ENCODE measurements at regions not wholly inside any gene's neighbourhood (a gene's known extent, or its start where the extent isn't known, plus 50 kb on each side); places are given as distances from the start of the nearest gene placed in this dataset.

DNA sequence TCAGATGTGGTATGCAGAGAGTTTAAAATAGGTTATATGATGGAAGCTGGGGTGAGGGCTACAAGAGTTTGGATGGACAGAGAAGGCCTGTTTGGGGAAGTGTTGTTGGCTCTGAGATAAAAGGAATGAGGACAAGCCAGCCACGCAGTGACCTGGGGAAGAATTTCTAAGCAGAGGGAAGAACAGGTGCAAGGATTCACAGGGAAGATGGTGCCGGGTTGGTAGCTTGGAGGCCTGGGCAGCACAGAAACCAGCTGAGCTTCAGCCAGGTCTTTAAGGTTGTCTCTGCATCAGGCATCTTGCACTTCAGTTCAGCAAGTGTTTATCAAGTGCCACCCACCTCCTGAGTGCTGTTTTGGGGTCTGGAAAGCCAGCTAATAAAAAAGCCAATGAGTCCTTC is 1163.7 kb downstream of the AACS start:
- Histone ChIP-seq H3K9me3 (ENCODE audit: control insufficient read depth in 2 of 2, low read length in 2 of 2) (no peaks in the 10 kb centered on the region), H3K4me1 (ENCODE audit: control insufficient read depth, insufficient read depth, low read length, poor library complexity, severe bottlenecking) (no peaks in the 10 kb centered on the region), H3K36me3 (ENCODE audit: control insufficient read depth, insufficient read depth, low read length) (no peaks in the 10 kb centered on the region), H3K27ac (ENCODE audit: insufficient read depth, low read length, poor library complexity, severe bottlenecking) (no peak overlapping the region), H3K27me3 (ENCODE audit: control insufficient read depth, insufficient read depth, low read length) (no peaks in the 10 kb centered on the region), H3K4me3 (ENCODE audit: low read depth, low read length) (no peak overlapping the region)
- peaks cover 0 to 20% (median 7%) of the 10 kb centered on the region in 7 donors for H3K9me3 Mint-ChIP-seq
- no peak for DNase-seq
- no peaks in the 10 kb centered on the region for H3K27me3 Mint-ChIP-seq
- no peaks in the 10 kb centered on the region for H3K4me1 Mint-ChIP-seq
- H3K27ac Mint-ChIP-seq: no peak overlapping the region
- H3K4me3 Mint-ChIP-seq: no peak overlapping the region
- H3K36me3 Mint-ChIP-seq: no peaks in the 10 kb centered on the region
- ATAC-seq (ENCODE audit: low read depth in 2 of 2): no peak

DNA sequence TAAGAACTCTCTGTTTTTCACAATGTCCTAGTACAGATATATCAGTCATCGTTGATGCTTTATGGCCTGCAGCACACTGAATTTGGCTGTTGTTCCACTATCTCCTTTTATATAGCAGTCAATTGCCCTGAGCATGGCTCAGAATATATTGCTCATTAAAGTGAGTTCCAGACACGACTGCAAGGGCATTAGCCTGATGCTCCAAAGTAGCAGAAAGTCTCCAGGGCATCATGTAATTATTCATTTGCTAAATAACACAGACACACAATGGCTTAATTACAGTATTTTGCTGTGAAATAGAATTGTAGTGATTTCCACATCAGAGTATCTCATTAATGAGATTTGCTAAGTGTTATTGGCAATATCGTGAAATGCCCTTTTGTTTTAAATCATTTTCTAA is 1167.5 kb downstream of the AACS start:
- ATAC-seq (ENCODE audit: low read depth in 2 of 2) (no peak), DNase-seq (no peak)
- H3K9me3 Mint-ChIP-seq: peaks cover 0 to 8% (median 3%) of the 10 kb centered on the region in 7 donors
- H3K36me3 ChIP-seq (ENCODE audit: control insufficient read depth, insufficient read depth, low read length): no peaks in the 10 kb centered on the region
- no peaks in the 10 kb centered on the region for H3K36me3 Mint-ChIP-seq
- H3K9me3 ChIP-seq (ENCODE audit: control insufficient read depth in 2 of 2, low read length in 2 of 2): no peaks in the 10 kb centered on the region
- H3K27ac ChIP-seq (ENCODE audit: insufficient read depth, low read length, poor library complexity, severe bottlenecking): no peak overlapping the region
- no peaks in the 10 kb centered on the region for H3K27me3 ChIP-seq (ENCODE audit: control insufficient read depth, insufficient read depth, low read length)
- no peaks in the 10 kb centered on the region for H3K27me3 Mint-ChIP-seq
- H3K4me1 Mint-ChIP-seq: no peaks in the 10 kb centered on the region
- no peak overlapping the region for H3K4me3 ChIP-seq (ENCODE audit: low read depth, low read length)
- no peak overlapping the region for H3K4me3 Mint-ChIP-seq
- no peaks in the 10 kb centered on the region for H3K4me1 ChIP-seq (ENCODE audit: control insufficient read depth, insufficient read depth, low read length, poor library complexity, severe bottlenecking)
- no peak overlapping the region for H3K27ac Mint-ChIP-seq

DNA sequence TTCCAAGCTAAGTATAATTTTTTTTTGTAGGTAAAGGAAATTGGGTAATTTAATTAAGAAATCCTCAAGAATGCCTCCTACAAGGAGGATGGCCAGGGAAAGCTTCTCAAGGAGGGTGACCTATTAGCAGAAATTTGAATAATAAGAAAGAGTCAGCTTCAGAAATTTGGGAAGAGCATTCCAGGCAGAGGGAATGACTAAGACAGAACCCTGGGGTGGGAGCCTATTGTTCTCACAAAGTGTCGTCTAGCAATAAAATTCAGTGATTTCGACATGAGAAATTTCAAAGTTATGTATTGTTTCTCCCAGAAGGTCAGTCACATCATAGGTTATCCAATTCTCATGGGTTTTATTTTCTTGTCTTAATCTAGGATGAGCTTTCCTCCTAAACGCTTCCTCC is 1168.4 kb downstream of the AACS start:
- no peak overlapping the region for H3K27ac ChIP-seq (ENCODE audit: insufficient read depth, low read length, poor library complexity, severe bottlenecking)
- no peak for ATAC-seq (ENCODE audit: low read depth in 2 of 2)
- Mint-ChIP-seq H3K27ac (no peak overlapping the region), H3K4me3 (no peak overlapping the region), H3K4me1 (no peaks in the 10 kb centered on the region), H3K9me3 (peaks cover 0 to 8% (median 3%) of the 10 kb centered on the region in 7 donors), H3K36me3 (no peaks in the 10 kb centered on the region), H3K27me3 (no peaks in the 10 kb centered on the region)
- H3K36me3 ChIP-seq (ENCODE audit: control insufficient read depth, insufficient read depth, low read length): no peaks in the 10 kb centered on the region
- no peak for DNase-seq
- no peaks in the 10 kb centered on the region for H3K9me3 ChIP-seq (ENCODE audit: control insufficient read depth in 2 of 2, low read length in 2 of 2)
- no peaks in the 10 kb centered on the region for H3K4me1 ChIP-seq (ENCODE audit: control insufficient read depth, insufficient read depth, low read length, poor library complexity, severe bottlenecking)
- no peaks in the 10 kb centered on the region for H3K27me3 ChIP-seq (ENCODE audit: control insufficient read depth, insufficient read depth, low read length)
- H3K4me3 ChIP-seq (ENCODE audit: low read depth, low read length): no peak overlapping the region

DNA sequence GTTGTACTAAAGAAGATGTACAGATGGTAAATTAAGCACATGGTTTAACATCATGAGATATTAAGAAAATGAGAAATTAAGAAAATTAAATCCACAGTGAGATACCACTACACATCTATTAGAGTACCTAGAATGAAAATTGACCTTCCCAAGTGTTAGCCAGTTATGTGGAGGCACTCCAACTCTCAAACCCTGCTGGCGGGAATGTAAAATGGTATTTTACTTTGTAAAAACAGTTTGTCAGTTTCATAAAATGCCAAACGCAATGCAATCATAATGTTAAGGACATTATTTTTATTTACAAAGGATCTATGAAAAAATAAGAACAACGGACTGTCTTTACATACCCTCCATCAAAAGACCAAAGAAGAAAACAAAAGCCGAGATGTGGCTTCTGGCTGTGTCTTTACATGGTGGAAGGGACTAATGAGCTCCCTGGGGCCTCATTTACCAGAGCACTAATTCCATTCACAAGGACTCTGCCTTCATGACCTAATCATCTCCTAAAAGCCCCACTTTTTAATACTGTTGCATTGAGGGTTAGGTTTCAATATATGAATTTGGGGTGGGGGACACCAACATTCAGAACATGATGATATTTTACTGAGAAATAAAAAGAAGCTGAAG is 1178.7 kb downstream of the AACS start:
- DNase-seq (no peak), ATAC-seq (ENCODE audit: low read depth in 2 of 2) (no peak)
- Histone ChIP-seq H3K4me3 (ENCODE audit: low read depth, low read length) (no peak overlapping the region), H3K36me3 (ENCODE audit: control insufficient read depth, insufficient read depth, low read length) (no peaks in the 10 kb centered on the region), H3K9me3 (ENCODE audit: control insufficient read depth in 2 of 2, low read length in 2 of 2) (no peaks in the 10 kb centered on the region), H3K27me3 (ENCODE audit: control insufficient read depth, insufficient read depth, low read length) (no peaks in the 10 kb centered on the region), H3K4me1 (ENCODE audit: control insufficient read depth, insufficient read depth, low read length, poor library complexity, severe bottlenecking) (no peaks in the 10 kb centered on the region), H3K27ac (ENCODE audit: insufficient read depth, low read length, poor library complexity, severe bottlenecking) (no peak overlapping the region)
- H3K27ac Mint-ChIP-seq: no peak overlapping the region
- H3K36me3 Mint-ChIP-seq: no peaks in the 10 kb centered on the region
- H3K27me3 Mint-ChIP-seq: no peaks in the 10 kb centered on the region
- no peak overlapping the region for H3K4me3 Mint-ChIP-seq
- H3K4me1 Mint-ChIP-seq: no peaks in the 10 kb centered on the region
- H3K9me3 Mint-ChIP-seq: peaks cover 0 to 8% (median 1%) of the 10 kb centered on the region in 7 donors

DNA sequence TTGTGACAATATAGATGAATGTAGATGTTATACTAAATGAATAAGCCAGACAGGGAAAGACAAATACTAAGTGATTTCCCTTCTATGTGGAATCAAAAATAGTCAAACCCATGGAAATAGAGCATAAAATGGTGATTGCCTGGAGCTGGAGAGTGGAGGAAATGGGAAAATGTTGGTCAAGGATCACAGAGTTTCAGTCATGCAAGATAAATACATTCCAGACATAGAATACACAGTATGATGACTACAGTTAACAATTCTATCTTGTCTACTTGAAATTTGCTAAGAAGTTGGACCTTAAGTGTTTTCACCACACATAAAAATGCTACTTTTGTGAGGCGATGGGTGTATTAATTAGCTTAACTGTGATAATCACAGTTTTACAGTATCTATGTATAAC is 1182.7 kb downstream of the AACS start:
- Histone ChIP-seq H3K4me1 (ENCODE audit: control insufficient read depth, insufficient read depth, low read length, poor library complexity, severe bottlenecking) (no peaks in the 10 kb centered on the region), H3K27me3 (ENCODE audit: control insufficient read depth, insufficient read depth, low read length) (no peaks in the 10 kb centered on the region), H3K27ac (ENCODE audit: insufficient read depth, low read length, poor library complexity, severe bottlenecking) (no peak overlapping the region), H3K36me3 (ENCODE audit: control insufficient read depth, insufficient read depth, low read length) (no peaks in the 10 kb centered on the region), H3K4me3 (ENCODE audit: low read depth, low read length) (no peak overlapping the region), H3K9me3 (ENCODE audit: control insufficient read depth in 2 of 2, low read length in 2 of 2) (no peaks in the 10 kb centered on the region)
- H3K27me3 Mint-ChIP-seq: no peaks in the 10 kb centered on the region
- ATAC-seq (ENCODE audit: low read depth in 2 of 2): no peak
- no peaks in the 10 kb centered on the region for H3K4me1 Mint-ChIP-seq
- no peak for DNase-seq
- H3K36me3 Mint-ChIP-seq: no peaks in the 10 kb centered on the region
- no peak overlapping the region for H3K4me3 Mint-ChIP-seq
- no peak overlapping the region for H3K27ac Mint-ChIP-seq
- H3K9me3 Mint-ChIP-seq: peaks cover 3 to 10% (median 6%) of the 10 kb centered on the region in 7 donors

DNA sequence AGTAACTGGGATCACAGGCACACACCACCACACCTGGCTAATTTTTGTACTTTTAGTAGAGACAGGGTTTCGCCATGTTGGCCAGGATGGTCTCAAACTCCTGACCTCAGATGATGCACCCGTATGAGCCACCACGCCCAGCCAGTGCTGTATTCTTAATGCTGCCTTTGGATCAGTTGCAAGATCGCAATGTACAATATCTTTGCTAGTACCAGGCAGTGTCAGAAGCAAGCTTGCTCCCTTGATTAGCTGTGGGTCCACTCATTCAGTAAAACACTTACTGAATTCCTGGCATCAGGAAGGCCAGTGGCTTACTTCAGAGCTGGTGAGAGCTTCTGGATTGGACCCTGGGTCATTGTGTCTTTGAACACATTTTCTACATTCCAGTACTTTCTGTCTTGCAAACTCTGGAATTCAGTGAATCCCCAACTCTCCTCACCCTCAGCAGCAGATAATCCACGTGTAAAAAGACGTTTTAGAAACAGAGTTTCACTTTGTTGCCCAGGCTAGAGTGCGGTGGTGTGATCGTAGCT is 1183.7 kb downstream of the AACS start:
- no peaks in the 10 kb centered on the region for H3K36me3 ChIP-seq (ENCODE audit: control insufficient read depth, insufficient read depth, low read length)

DNA sequence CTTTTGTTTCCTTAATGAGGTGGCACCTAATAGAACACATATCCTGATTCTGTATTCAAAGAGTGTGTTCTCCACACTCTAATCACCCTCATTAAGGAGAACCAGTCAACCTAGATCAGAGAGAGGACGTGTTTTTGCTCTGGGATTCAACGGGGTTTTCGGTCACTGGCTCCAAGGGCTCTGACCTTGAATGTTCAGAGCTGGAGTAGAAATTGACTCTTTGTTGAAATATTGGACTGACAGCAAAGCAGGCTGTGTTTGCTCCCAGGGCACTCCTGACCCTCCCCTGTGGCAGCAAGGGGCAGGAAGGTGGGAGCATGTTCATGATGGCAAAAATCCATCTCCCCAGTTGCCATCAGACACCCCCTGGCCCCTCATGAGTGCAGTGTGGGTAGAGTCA is 1193.0 kb downstream of the AACS start:
- Histone ChIP-seq H3K9me3 (ENCODE audit: control insufficient read depth in 2 of 2, low read length in 2 of 2) (no peaks in the 10 kb centered on the region), H3K4me3 (ENCODE audit: low read depth, low read length) (no peak overlapping the region), H3K4me1 (ENCODE audit: control insufficient read depth, insufficient read depth, low read length, poor library complexity, severe bottlenecking) (no peaks in the 10 kb centered on the region), H3K27ac (ENCODE audit: insufficient read depth, low read length, poor library complexity, severe bottlenecking) (no peak overlapping the region), H3K27me3 (ENCODE audit: control insufficient read depth, insufficient read depth, low read length) (no peaks in the 10 kb centered on the region), H3K36me3 (ENCODE audit: control insufficient read depth, insufficient read depth, low read length) (no peaks in the 10 kb centered on the region)
- H3K4me1 Mint-ChIP-seq: no peaks in the 10 kb centered on the region
- no peak for ATAC-seq (ENCODE audit: low read depth in 2 of 2)
- no peak overlapping the region for H3K4me3 Mint-ChIP-seq
- H3K9me3 Mint-ChIP-seq: peaks cover 0 to 13% (median 3%) of the 10 kb centered on the region in 7 donors
- no peaks in the 10 kb centered on the region for H3K36me3 Mint-ChIP-seq
- H3K27me3 Mint-ChIP-seq: no peaks in the 10 kb centered on the region
- no peak overlapping the region for H3K27ac Mint-ChIP-seq
- no peak for DNase-seq

More for the DNA sequence above, 1183.7 kb downstream of the AACS start:
- Histone ChIP-seq H3K9me3 (ENCODE audit: control insufficient read depth in 2 of 2, low read length in 2 of 2) (no peaks in the 10 kb centered on the region), H3K27me3 (ENCODE audit: control insufficient read depth, insufficient read depth, low read length) (no peaks in the 10 kb centered on the region), H3K4me1 (ENCODE audit: control insufficient read depth, insufficient read depth, low read length, poor library complexity, severe bottlenecking) (no peaks in the 10 kb centered on the region), H3K4me3 (ENCODE audit: low read depth, low read length) (no peak overlapping the region), H3K27ac (ENCODE audit: insufficient read depth, low read length, poor library complexity, severe bottlenecking) (no peak overlapping the region)
- H3K27ac Mint-ChIP-seq: no peak overlapping the region
- ATAC-seq (ENCODE audit: low read depth in 2 of 2): no peak
- H3K4me1 Mint-ChIP-seq: no peaks in the 10 kb centered on the region
- H3K36me3 Mint-ChIP-seq: no peaks in the 10 kb centered on the region
- peaks cover 3 to 10% (median 6%) of the 10 kb centered on the region in 7 donors for H3K9me3 Mint-ChIP-seq
- H3K4me3 Mint-ChIP-seq: no peak overlapping the region
- H3K27me3 Mint-ChIP-seq: no peaks in the 10 kb centered on the region
- no peak for DNase-seq

DNA sequence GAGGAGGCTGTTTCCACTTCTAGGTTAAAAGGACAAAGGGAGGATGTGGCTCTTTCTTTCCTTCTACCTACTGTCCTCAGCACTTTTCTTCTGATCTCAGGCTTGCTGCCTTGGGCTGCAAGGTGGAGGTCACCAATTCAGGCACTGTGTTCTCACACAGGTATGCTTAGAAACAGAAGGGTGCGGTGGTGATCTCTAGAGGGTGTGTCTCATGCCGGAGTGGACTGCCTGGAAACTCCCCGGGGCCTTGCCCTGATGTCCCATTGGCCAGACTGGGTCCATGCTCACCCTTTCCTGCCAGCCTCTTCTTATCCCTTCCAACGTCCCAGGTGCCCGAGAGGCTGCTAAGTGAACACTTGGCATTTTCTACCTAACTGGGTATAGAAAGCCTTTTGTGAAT is 1197.6 kb downstream of the AACS start:
- H3K36me3 ChIP-seq (ENCODE audit: control insufficient read depth, insufficient read depth, low read length): no peaks in the 10 kb centered on the region
- Mint-ChIP-seq H3K9me3 (peaks cover 0 to 12% (median 7%) of the 10 kb centered on the region in 7 donors), H3K27me3 (no peaks in the 10 kb centered on the region), H3K4me1 (no peaks in the 10 kb centered on the region), H3K4me3 (no peak overlapping the region), H3K36me3 (no peaks in the 10 kb centered on the region), H3K27ac (no peak overlapping the region)
- ATAC-seq (ENCODE audit: low read depth in 2 of 2) (no peak), DNase-seq (no peak)
- H3K4me3 ChIP-seq (ENCODE audit: low read depth, low read length): no peak overlapping the region
- H3K27ac ChIP-seq (ENCODE audit: insufficient read depth, low read length, poor library complexity, severe bottlenecking): no peak overlapping the region
- no peaks in the 10 kb centered on the region for H3K9me3 ChIP-seq (ENCODE audit: control insufficient read depth in 2 of 2, low read length in 2 of 2)
- no peaks in the 10 kb centered on the region for H3K4me1 ChIP-seq (ENCODE audit: control insufficient read depth, insufficient read depth, low read length, poor library complexity, severe bottlenecking)
- no peaks in the 10 kb centered on the region for H3K27me3 ChIP-seq (ENCODE audit: control insufficient read depth, insufficient read depth, low read length)
